H9 (cell line): ENCODE measurements at regions not wholly inside any gene's neighbourhood (a gene's known extent, or its start where the extent isn't known, plus 50 kb on each side); places are given as distances from the start of the nearest gene placed in this dataset.

ENCODE experiments used
- DNase-seq: peaks from one replicate; pipeline ENCODE4 v3.0.0-alpha.2; 2017
- H2AFZ ChIP-seq: one replicate; pipeline ENCODE4 v1.6.1; 2013; ENCODE audit warnings: mild to moderate bottlenecking, low read length, control low read depth, moderate library complexity
- H2AK5ac ChIP-seq: 2 replicates; pipeline ENCODE4 v1.6.1; 2013; ENCODE audit warnings: low read length, control low read depth, mixed read lengths; ENCODE audit not compliant: insufficient read length
- H2BK120ac ChIP-seq: one replicate; pipeline ENCODE4 v1.6.1; 2013; ENCODE audit warnings: low read depth, mild to moderate bottlenecking, low read length, control low read depth, inconsistent platforms; ENCODE audit not compliant: poor library complexity, severe bottlenecking
- H2BK12ac ChIP-seq: 2 replicates; pipeline ENCODE4 v1.6.1; 2013; ENCODE audit warnings: low read length, control low read depth, mixed read lengths, low read depth; ENCODE audit not compliant: insufficient read length
- H2BK15ac ChIP-seq: 2 replicates; pipeline ENCODE4 v1.6.1; 2013; ENCODE audit warnings: low read depth, low read length, control low read depth
- H2BK20ac ChIP-seq: one replicate; pipeline ENCODE4 v1.6.1; 2013; ENCODE audit warnings: low read depth, mild to moderate bottlenecking, low read length, control low read depth, inconsistent platforms; ENCODE audit not compliant: poor library complexity, severe bottlenecking
- H2BK5ac ChIP-seq: 2 replicates; pipeline ENCODE4 v1.6.1; 2013; ENCODE audit warnings: low read length, control low read depth, mixed read lengths; ENCODE audit not compliant: insufficient read length
- H3K14ac ChIP-seq: 2 replicates; pipeline ENCODE4 v1.6.1; 2013; ENCODE audit warnings: low read length, control low read depth; ENCODE audit not compliant: insufficient read depth
- H3K18ac ChIP-seq: 2 replicates; pipeline ENCODE4 v1.6.1; 2013; ENCODE audit warnings: low read depth, mild to moderate bottlenecking, mixed read lengths, low read length, control low read depth; ENCODE audit not compliant: insufficient read length
- H3K23ac ChIP-seq: 2 replicates; pipeline ENCODE4 v1.6.1; 2013; ENCODE audit warnings: low read length, control low read depth, mixed read lengths, low read depth; ENCODE audit not compliant: insufficient read length
- H3K23me2 ChIP-seq: 2 replicates; pipeline ENCODE4 v1.6.1; 2013; ENCODE audit warnings: low read depth, mild to moderate bottlenecking, mixed read lengths, low read length, control low read depth; ENCODE audit not compliant: insufficient read length, poor library complexity, severe bottlenecking
- H3K27ac ChIP-seq: 2 replicates; pipeline ENCODE4 v1.5.1; 2013; ENCODE audit warnings: low read length, control low read depth, mixed read lengths, low read depth; ENCODE audit not compliant: insufficient read length
- H3K27me3 ChIP-seq: 2 replicates; pipeline ENCODE4 v1.6.1; 2013; ENCODE audit warnings: low read length, control low read depth, inconsistent platforms; ENCODE audit not compliant: insufficient read depth
- H3K4ac ChIP-seq: 2 replicates; pipeline ENCODE4 v1.6.1; 2013; ENCODE audit warnings: low read depth, mild to moderate bottlenecking, control low read depth, inconsistent platforms, low read length, moderate library complexity
- H3K4me1 ChIP-seq: 2 replicates; pipeline ENCODE4 v1.6.1; 2013; ENCODE audit warnings: low read length, control low read depth, inconsistent platforms; ENCODE audit not compliant: insufficient read depth
- H3K4me2 ChIP-seq: 2 replicates; pipeline ENCODE4 v1.6.1; 2013; ENCODE audit warnings: low read length, control low read depth, mixed read lengths; ENCODE audit not compliant: insufficient read length, insufficient read depth
- H3K56ac ChIP-seq: 2 replicates; pipeline ENCODE4 v1.6.1; 2013; ENCODE audit warnings: low read depth, mild to moderate bottlenecking, mixed read lengths, low read length, control low read depth; ENCODE audit not compliant: insufficient read length
- H3K79me1 ChIP-seq: 2 replicates; pipeline ENCODE4 v1.6.1; 2013; ENCODE audit warnings: low read depth, mild to moderate bottlenecking, moderate library complexity, low read length, control low read depth, inconsistent platforms; ENCODE audit not compliant: insufficient read depth, poor library complexity, severe bottlenecking
- H3K79me2 ChIP-seq: 2 replicates; pipeline ENCODE4 v1.6.1; 2013; ENCODE audit warnings: low read length, control low read depth, inconsistent platforms; ENCODE audit not compliant: insufficient read depth
- H3K9ac ChIP-seq: 2 replicates; pipeline ENCODE4 v1.6.1; 2013; ENCODE audit warnings: low read length, control low read depth, mixed read lengths; ENCODE audit not compliant: insufficient read length; ENCODE audit errors: extremely low read depth
- H3K9me3 ChIP-seq: one replicate; pipeline ENCODE4 v1.6.1; 2013; ENCODE audit warnings: low read depth, low read length, inconsistent platforms; ENCODE audit not compliant: control insufficient read depth
- H3T11ph ChIP-seq: one replicate; pipeline ENCODE4 v1.6.1; 2013; ENCODE audit warnings: mild to moderate bottlenecking, low read length, control low read depth, inconsistent platforms
- H4K20me1 ChIP-seq: one replicate; pipeline ENCODE4 v1.6.1; 2013; ENCODE audit not compliant: control insufficient read depth, insufficient read length, insufficient read depth
- H4K5ac ChIP-seq: 2 replicates; pipeline ENCODE4 v1.6.1; 2013; ENCODE audit warnings: low read depth, mild to moderate bottlenecking, mixed read lengths, low read length, control low read depth; ENCODE audit not compliant: insufficient read length
- H4K8ac ChIP-seq: replicated peaks from 2 replicates; pipeline ENCODE4 v1.6.1; 2013; ENCODE audit warnings: low read length, control low read depth, mixed read lengths, low read depth; ENCODE audit not compliant: insufficient read length
- H4K91ac ChIP-seq: 2 replicates; pipeline ENCODE4 v1.6.1; 2013; ENCODE audit warnings: low read depth, mild to moderate bottlenecking, moderate library complexity, mixed read lengths, low read length, control low read depth; ENCODE audit not compliant: insufficient read length
- H3K27ac Mint-ChIP-seq, 3 experiments: 2 replicates in 2 of 3; 3 replicates in 1 of 3; pipeline ENCODE4 v1.8.0; 2020 to 2021; ENCODE audit warnings: mixed read lengths in 3 of 3, mild to moderate bottlenecking in 1 of 3, moderate library complexity in 1 of 3
- H3K27me3 Mint-ChIP-seq: 2 replicates; pipeline ENCODE4 v1.8.0; 2021; ENCODE audit warnings: low read depth, mild to moderate bottlenecking, moderate library complexity, mixed read lengths
- H3K36me3 Mint-ChIP-seq, 3 experiments: 2 replicates in 2 of 3; 3 replicates in 1 of 3; pipeline ENCODE4 v1.8.0; 2020 to 2021; ENCODE audit warnings: low read depth in 3 of 3, mixed read lengths in 3 of 3; ENCODE audit not compliant: insufficient read depth in 1 of 3
- H3K4me1 Mint-ChIP-seq, 2 experiments: 2 replicates each; pipeline ENCODE4 v1.8.0; 2020; ENCODE audit warnings: mixed read lengths in 2 of 2
- H3K4me3 Mint-ChIP-seq, 2 experiments: 2 replicates in 1 of 2; 3 replicates in 1 of 2; pipeline ENCODE4 v1.8.0; 2020 to 2021; ENCODE audit warnings: mild to moderate bottlenecking in 2 of 2, mixed read lengths in 2 of 2, moderate library complexity in 1 of 2
- H3K9me3 Mint-ChIP-seq, 2 experiments: 2 replicates in 1 of 2; 3 replicates in 1 of 2; pipeline ENCODE4 v1.8.0; 2020; ENCODE audit warnings: mild to moderate bottlenecking in 2 of 2, mixed read lengths in 2 of 2, moderate library complexity in 1 of 2
- CTCF ChIP-seq: fragments of 200-600 bp; sonication (generic); conservative IDR thresholded peaks from 3 replicates; pipeline ENCODE4 v1.8.0; 2021; ENCODE audit warnings: antibody characterized with exemption, mild to moderate bottlenecking
- WGBS: extraction: QIAGEN DNeasy Blood & Tissue Kit; methylation state at CpG from one replicate; pipeline ENCODE4 v1.1.7; 2013; ENCODE audit warnings: missing lambda C conversion rate, low lambda C conversion rate, mixed read lengths; ENCODE audit not compliant: insufficient read length; ENCODE audit errors: extremely low coverage; 5-methylcytosine and 5-hydroxymethylcytosine counted together

GRCh38 chr20:23232679-23233308 lies 117.8 kb upstream of the NXT1 start:
- Histone ChIP-seq H3K79me2 (no peaks in the 10 kb centered on the region), H2BK12ac (no peak overlapping the region), H2AK5ac (no peak overlapping the region), H2BK5ac (no peak overlapping the region), H3K23me2 (no peaks in the 10 kb centered on the region), H3K9me3 (no peaks in the 10 kb centered on the region), H3K23ac (no peak overlapping the region), H3K9ac (no peak overlapping the region), H3K14ac (no peak overlapping the region), H3K79me1 (no peaks in the 10 kb centered on the region), H3K56ac (no peak overlapping the region), H3K18ac (no peak overlapping the region), H2BK15ac (no peak overlapping the region), H3T11ph (no peak overlapping the region), H2BK20ac (no peak overlapping the region), H4K20me1 (no peaks in the 10 kb centered on the region), H3K27ac (no peak overlapping the region), H3K27me3 (no peaks in the 10 kb centered on the region; the same call in 1 of the 2 replicates), H3K4ac (no peak overlapping the region), H4K91ac (no peak overlapping the region), H2AFZ (no peak overlapping the region), H2BK120ac (no peak overlapping the region), H3K4me2 (no peak overlapping the region), H4K8ac (no peak overlapping the region), H4K5ac (no peak overlapping the region), H3K4me1 (no peaks in the 10 kb centered on the region)
- no peak overlapping the region for H3K4me3 Mint-ChIP-seq
- peaks cover 34% of the 10 kb centered on the region for H3K27me3 Mint-ChIP-seq
- TF ChIP-seq CTCF, result no peak
- H3K27ac Mint-ChIP-seq, result no peak overlapping the region; a peak in 1 of 7 replicates
- no peak for DNase-seq
- no peaks in the 10 kb centered on the region; a peak in 1 of 7 replicates for H3K36me3 Mint-ChIP-seq
- peaks cover 0 to 2% of the 10 kb centered on the region in 2 experiments; a peak in 1 of 4 replicates for H3K4me1 Mint-ChIP-seq
- no peaks in the 10 kb centered on the region for H3K9me3 Mint-ChIP-seq
- WGBS, result no CpG with 5 or more reads among the region's 11 CpGs
